Frontal cortex (tissue), 3 donors: ENCODE measurements at regions not wholly inside any gene's neighbourhood (a gene's known extent, or its start where the extent isn't known, plus 50 kb on each side); places are given as distances from the start of the nearest gene placed in this dataset.
"Not testable (repeated sequence)": the region's sequence is repeated elsewhere in the genome, so short reads cannot be mapped to it uniquely, and the experiment has no call there.

Source experiments
- DNase-seq, 2 donors: peaks; one replicate each; pipeline ENCODE4 v3.0.0; 2012; ENCODE audit warnings: low spot score in 2 of 2
- FAIRE-seq: peaks from 2 replicates; lab custom pipeline; 2012; peaks lifted over from hg19 to GRCh38; lab: Jason Lieb, UNC
- donor health status: control.
- donor health status: control.
- donor health status: control.

DNA sequence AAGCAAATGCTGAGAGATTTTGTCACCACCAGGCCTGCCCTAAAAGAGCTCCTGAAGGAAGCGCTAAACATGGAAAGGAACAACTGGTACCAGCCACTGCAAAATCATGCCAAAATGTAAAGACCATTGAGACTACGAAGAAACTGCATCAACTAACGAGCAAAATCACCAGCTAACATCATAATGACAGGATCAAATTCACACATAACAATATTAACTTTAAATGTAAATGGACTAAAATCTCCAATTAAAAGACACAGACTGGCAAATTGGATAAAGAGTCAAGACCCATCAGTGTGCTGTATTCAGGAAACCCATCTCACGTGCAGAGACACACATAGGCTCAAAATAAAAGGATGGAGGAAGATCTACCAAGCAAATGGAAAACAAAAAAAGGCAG, 702.7 kb upstream of the INTU start:
- DNase-seq, FAIRE-seq: not testable (repeated sequence)

- DNase-seq (no peak), FAIRE-seq (no peak)
Observed at GRCh38 chr4:126935801-126936200, 697.0 kb upstream of the INTU start.

GRCh38 chr4:126937342-126937741, 695.4 kb upstream of the INTU start:
- DNase-seq (no peak), FAIRE-seq (no peak)

- DNase-seq (no peak), FAIRE-seq (no peak)
Observed at GRCh38 chr4:126937846-126938422, 694.8 kb upstream of the INTU start.

GRCh38 chr4:126939401-126939800, 693.4 kb upstream of the INTU start:
- no peak for DNase-seq
- no peak for FAIRE-seq

DNA sequence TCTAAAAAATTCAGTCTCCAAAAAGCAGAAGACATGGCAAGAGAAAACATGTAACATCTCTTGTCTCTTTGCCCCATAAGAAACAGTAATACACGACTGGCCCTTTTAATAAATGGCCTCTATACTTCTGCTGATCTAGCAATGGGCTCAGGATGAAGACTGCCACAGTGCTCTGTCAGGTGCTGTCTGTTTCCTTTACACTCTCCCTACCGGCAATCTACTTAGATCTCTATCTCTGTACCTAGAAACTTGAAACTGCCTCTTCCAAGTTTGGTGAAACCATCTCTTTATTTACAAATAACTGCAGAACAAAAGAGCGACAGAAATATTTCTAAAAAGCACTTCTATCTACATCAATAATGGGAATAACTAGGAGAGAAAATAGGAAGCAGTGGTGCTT, 685.2 kb upstream of the INTU start:
- DNase-seq: no peak
- FAIRE-seq: no peak

DNA sequence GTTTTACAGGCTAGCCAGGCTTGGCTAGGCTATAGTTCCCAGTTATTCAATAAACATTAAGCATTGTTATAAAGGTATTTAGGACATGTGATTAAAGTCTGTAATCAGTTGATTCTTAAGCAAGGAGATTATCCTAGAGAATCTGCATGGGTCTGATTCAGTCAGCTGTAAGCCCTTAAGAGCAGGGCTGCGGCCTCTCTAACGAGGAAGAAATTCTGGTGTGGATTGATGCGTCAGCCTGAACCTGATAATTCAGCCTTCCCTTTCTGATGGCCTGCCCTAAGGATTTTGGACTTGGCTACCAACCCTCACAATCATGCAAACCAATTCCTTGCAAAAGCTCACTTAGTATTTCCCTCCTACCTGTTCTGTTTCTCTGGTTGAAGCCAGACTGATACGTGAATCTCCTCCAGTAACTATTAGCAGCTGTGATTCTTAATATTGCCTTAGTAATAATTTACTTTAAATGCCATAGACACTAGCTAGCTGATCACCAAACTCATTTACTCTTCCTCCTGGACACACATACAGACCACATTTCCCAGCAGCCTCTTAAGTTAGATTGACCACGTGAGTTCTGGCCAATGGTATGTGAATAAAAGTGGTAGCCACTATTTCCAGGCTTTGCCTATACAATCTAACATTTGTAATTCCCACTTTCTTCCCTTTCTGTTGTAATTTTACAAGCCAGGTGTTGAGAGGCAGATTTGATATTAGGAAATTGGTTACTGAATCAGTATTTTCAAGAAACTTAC, 678.0 kb upstream of the INTU start:
- no peak for DNase-seq
- FAIRE-seq: no peak

DNA sequence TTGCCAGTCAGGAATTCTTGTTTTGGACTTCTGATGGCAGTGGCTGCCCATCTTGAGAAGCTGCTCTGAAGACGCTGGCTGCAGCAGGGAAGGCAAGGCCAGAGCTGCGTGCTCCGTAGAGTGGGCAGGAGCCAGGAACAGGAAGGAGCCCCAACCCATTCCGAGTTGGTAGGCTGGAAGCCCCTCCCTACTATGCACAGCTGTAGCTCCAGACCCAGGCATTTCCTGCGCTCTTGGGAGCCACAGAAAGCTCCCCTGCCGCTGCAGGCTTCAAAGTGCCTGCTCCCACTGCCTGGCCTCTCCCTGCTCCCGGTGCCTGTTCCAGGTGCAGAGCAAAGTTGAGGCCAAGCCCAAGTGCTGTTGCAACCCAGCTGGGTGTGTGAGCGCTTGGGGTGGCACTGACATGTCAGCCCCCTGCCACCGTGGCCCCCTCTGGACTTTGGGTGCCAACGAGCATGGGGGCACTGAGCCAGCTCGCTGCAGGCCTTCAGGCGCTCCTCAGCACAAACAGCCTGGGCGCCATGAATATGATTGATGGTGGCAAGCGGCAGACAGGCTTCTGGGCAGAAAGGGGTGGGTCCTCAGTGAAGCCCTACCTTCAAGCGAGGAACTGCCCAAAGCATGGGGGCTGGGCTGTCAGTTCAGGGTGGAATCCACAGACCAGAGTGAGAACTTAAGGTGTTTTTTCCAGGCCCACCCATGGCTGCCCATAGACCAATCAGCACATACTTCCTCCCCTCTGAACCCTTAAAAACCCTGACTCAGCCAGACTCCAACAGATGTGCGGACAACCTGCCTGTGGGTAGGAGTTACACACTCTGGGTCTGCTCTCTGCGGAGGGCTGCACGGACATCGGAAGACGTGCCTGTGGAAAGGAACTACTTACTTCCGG, 677.2 kb upstream of the INTU start:
- DNase-seq (no peak), FAIRE-seq (no peak)

- no peak for FAIRE-seq
Observed at GRCh38 chr4:126956184-126956897, 676.4 kb upstream of the INTU start.

GRCh38 chr4:126957556-126957955, 675.2 kb upstream of the INTU start:
- DNase-seq: no peak

More at GRCh38 chr4:126956184-126956897, 676.4 kb upstream of the INTU start:
- DNase-seq: no peak

GRCh38 chr4:126957987-126958386, 674.8 kb upstream of the INTU start:
- DNase-seq: no peak
- FAIRE-seq: no peak

More at GRCh38 chr4:126957556-126957955, 675.2 kb upstream of the INTU start:
- no peak for FAIRE-seq

GRCh38 chr4:126958482-126958881, 674.3 kb upstream of the INTU start:
- DNase-seq (no peak), FAIRE-seq (no peak)

DNA sequence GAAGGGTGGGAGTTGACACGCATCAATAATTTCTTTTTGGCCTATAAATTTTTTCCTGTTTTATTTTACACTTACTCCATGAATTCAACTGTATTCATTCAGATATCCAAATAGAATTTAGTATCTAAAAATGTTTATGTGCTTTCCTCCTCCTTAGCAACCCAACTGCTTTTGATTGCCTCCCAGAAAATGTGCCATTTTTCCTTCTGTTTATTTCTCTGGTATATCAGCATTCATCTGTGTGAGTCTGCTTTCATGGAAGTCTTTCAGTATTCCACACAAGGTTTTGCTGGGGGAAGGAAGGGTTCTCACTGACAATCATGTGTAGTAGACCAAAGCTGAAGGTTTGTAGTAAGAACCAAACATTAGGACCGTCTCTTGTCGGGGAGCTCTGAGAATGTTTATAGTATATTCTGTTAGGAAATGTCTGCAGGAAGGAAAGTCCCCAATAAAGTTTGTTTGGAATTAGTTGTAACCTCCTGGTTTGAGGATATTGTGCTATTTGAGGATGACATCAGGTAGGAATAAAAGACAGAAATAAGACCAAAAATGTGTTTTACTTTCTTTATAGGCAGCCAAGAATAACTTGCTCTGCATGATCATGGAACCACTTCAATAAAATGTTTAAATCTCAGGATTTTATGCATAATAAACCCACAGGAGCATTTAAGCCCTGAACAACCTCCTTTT, 673.6 kb upstream of the INTU start:
- no peak for DNase-seq
- FAIRE-seq: no peak

DNA sequence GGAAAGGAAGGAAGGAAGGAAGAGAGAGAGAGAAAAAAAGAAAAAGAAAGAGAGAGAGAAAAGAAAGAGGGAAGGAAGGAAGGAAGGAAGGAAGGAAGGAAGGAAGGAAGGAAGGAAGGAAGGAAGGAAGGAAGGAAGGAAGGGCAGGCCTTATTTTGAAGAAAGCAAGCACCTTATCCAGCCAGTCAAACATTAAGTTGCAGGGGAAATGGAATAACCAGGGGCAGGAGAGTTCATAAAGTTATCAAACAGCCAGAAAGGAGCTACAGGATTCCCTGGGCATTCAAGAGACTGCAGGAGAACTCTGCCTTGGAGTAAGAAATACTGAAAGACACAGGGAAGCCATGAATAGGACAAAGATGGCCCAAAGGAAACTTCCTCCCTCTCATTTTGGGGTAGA, 672.0 kb upstream of the INTU start:
- DNase-seq (no peak), FAIRE-seq (no peak)

- no peak for FAIRE-seq
- DNase-seq: no peak
Observed at GRCh38 chr4:126961661-126962060, 671.1 kb upstream of the INTU start.

GRCh38 chr4:126965877-126966276, 666.9 kb upstream of the INTU start:
- DNase-seq (no peak), FAIRE-seq (no peak)

DNA sequence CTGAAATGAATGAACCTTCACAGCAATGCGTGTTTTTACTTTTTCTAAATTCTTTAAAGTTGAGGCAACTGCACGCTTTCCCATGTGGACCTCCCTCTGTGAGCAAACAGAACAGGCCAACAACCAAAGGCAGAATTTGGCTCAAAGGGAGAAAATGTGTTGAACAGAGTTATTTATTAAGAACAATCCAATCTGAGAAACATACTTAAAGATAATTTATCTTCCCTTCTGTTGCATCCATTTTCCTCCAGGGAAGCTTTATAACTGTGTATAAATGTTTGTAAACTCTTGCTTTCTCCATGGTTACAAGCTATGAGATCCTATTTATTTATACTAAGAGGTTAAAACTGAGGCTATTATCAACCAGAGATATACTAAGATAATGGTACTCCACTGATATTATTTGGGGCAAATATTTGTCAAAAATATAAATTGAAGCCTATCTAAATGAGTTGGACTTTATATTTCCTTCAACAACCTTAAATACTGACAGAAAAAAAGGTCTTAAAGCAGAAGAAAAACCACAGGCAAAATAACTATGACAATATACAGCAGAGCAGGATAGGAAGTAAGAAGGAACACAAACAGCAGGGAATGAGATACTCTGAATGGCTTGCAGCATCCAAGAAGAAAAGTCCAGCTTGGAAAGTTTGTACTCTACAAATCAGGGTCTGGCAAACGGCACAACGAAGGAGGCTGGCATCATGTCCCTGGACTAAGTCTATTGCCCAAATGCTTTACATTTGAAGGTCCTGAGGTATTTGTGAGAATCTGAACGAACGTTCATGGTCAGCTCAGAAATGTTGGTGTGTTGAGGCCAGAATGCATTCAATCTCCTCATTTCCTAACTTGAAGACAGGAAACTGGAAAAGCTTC, 663.2 kb upstream of the INTU start:
- no peak for DNase-seq
- no peak for FAIRE-seq

GRCh38 chr4:126973201-126973600, 659.6 kb upstream of the INTU start:
- FAIRE-seq: no peak
- no peak for DNase-seq
